ENCODE measurements at regions not wholly inside any gene's neighbourhood (a gene's known extent, or its start where the extent isn't known, plus 50 kb on each side); places are given as distances from the start of the nearest gene placed in this dataset.

GRCh38 chr1:13878021-13878420 lies 178.0 kb downstream of the PRDM2 start:
- no peak for DNase-seq (ENCODE audit: low read depth in 2 of 2)

GRCh38 chr1:13878451-13878850 lies 178.5 kb downstream of the PRDM2 start:
- DNase-seq (ENCODE audit: low read depth in 2 of 2): no peak

- DNase-seq (ENCODE audit: low read depth in 2 of 2): no peak
Measured at GRCh38 chr1:13881385-13882088, 181.5 kb downstream of the PRDM2 start.

- no peak for DNase-seq (ENCODE audit: low read depth in 2 of 2)
Measured at GRCh38 chr1:13888351-13888986, 188.5 kb downstream of the PRDM2 start.

- DNase-seq (ENCODE audit: low read depth in 2 of 2): no peak
Measured at GRCh38 chr1:13889495-13889894, 189.5 kb downstream of the PRDM2 start.

GRCh38 chr1:13890766-13891165 lies 190.8 kb downstream of the PRDM2 start:
- DNase-seq (ENCODE audit: low read depth in 2 of 2): no peak

GRCh38 chr1:13892198-13892597 lies 192.2 kb downstream of the PRDM2 start:
- DNase-seq (ENCODE audit: low read depth in 2 of 2): no peak

GRCh38 chr1:13892671-13893325 lies 192.8 kb downstream of the PRDM2 start:
- no peak for DNase-seq (ENCODE audit: low read depth in 2 of 2)

GRCh38 chr1:13893409-13893821 lies 193.4 kb downstream of the PRDM2 start:
- DNase-seq (ENCODE audit: low read depth in 2 of 2): no peak

GRCh38 chr1:13896932-13897331 lies 196.9 kb downstream of the PRDM2 start:
- no peak for DNase-seq (ENCODE audit: low read depth in 2 of 2)

- no peak for DNase-seq (ENCODE audit: low read depth in 2 of 2)
Measured at GRCh38 chr1:13898406-13898805, 198.4 kb downstream of the PRDM2 start.

- peak; percentile 74 to 79 for DNase-seq (ENCODE audit: low read depth in 2 of 2)
Measured at GRCh38 chr1:13899856-13900255, 199.9 kb downstream of the PRDM2 start.

GRCh38 chr1:13900583-13900982 lies 200.6 kb downstream of the PRDM2 start:
- peak; percentile 7 to 11 for DNase-seq (ENCODE audit: low read depth in 2 of 2)

- DNase-seq (ENCODE audit: low read depth in 2 of 2): peak; percentile 9 to 10
Measured at GRCh38 chr1:13901039-13901438, 201.1 kb downstream of the PRDM2 start.

GRCh38 chr1:13901597-13901996 lies 201.6 kb downstream of the PRDM2 start:
- DNase-seq (ENCODE audit: low read depth in 2 of 2): no peak

- no peak for DNase-seq (ENCODE audit: low read depth in 2 of 2)
Measured at GRCh38 chr1:13908128-13908527, 208.1 kb downstream of the PRDM2 start.

- DNase-seq (ENCODE audit: low read depth in 2 of 2): no peak
Measured at GRCh38 chr1:13911697-13912619, 212.0 kb downstream of the PRDM2 start.

- DNase-seq (ENCODE audit: low read depth in 2 of 2): no peak
Measured at GRCh38 chr1:13913396-13913795, 213.4 kb downstream of the PRDM2 start.

GRCh38 chr1:13916530-13916929 lies 216.5 kb downstream of the PRDM2 start:
- no peak for DNase-seq (ENCODE audit: low read depth in 2 of 2)

- DNase-seq (ENCODE audit: low read depth in 2 of 2): no peak
Measured at GRCh38 chr1:13917607-13918006, 217.6 kb downstream of the PRDM2 start.

- no peak for DNase-seq (ENCODE audit: low read depth in 2 of 2)
Measured at GRCh38 chr1:13918862-13919261, 218.9 kb downstream of the PRDM2 start.

- no peak for DNase-seq (ENCODE audit: low read depth in 2 of 2)
Measured at GRCh38 chr1:13921190-13921589, 221.2 kb downstream of the PRDM2 start.
